T-helper 2 cell (primary cell): ENCODE measurements at regions not wholly inside any gene's neighbourhood (a gene's known extent, or its start where the extent isn't known, plus 50 kb on each side); places are given as distances from the start of the nearest gene placed in this dataset.

Experiments used
- DNase-seq, 5 experiments: peaks; one replicate each; pipeline versions ENCODE4 v3.0.0 to v3.0.0-alpha.2; 2012 to 2022

GRCh38 chr1:168386492-168386891, 105.8 kb downstream of the TBX19 start:
- no peak for DNase-seq

- no peak for DNase-seq
These were observed 101.2 kb downstream of the TBX19 start for GRCh38 chr1:168381850-168382249.

DNA sequence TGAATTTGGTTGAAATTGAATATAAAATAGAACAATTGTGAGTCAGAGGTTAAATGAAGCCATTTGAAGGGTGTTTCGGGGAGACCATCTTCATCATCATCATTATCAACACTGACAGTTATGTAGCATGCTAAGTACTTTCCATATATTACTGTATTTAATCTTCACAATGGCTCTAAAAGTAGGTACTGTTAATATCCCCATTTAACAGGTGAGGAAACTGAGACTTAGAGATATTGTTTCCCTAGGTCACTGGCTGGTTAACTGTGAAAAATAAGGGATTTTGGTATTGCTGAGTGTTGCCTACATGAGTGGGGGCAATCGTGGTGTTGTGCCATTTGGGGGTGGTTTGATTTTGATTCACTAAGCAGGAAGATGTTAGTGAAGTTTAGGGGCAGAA, 100.3 kb downstream of the TBX19 start:
- DNase-seq = no peak

DNA sequence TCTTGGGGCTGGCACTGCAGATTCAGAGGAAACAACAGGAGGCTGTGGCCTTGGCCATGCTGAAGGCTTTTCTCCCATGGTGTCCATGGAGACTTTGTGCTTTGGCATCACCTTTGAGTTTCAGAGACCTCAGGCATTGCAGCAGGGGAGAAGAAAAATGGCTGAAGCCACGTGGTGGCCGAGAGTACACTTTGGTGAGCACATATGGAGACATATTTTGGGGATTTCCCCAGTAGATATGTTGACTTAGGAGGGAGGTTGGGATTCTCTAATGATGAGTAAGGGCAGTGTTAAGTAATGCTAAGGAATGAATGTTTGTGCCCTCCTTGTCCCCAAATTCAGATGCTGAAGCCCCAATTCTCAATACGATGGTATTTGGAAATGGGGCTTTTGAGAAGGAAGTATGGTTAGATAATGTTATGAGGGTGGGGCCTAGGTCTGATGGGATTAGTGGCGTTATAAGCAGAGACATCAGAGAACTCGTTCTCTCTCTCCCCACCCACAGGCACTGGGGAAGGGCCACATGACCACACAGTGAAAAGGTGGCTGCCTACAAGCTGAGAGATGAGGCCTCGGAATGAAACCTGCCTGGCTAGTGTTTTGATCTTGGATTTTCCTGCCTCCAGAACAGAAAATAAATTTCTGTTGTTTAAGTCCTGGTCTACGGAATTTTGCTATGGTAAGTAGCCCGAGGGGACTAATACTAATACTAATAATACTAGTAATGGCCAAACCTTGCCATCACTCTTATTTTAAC, 98.6 kb downstream of the TBX19 start:
- no peak for DNase-seq

DNA sequence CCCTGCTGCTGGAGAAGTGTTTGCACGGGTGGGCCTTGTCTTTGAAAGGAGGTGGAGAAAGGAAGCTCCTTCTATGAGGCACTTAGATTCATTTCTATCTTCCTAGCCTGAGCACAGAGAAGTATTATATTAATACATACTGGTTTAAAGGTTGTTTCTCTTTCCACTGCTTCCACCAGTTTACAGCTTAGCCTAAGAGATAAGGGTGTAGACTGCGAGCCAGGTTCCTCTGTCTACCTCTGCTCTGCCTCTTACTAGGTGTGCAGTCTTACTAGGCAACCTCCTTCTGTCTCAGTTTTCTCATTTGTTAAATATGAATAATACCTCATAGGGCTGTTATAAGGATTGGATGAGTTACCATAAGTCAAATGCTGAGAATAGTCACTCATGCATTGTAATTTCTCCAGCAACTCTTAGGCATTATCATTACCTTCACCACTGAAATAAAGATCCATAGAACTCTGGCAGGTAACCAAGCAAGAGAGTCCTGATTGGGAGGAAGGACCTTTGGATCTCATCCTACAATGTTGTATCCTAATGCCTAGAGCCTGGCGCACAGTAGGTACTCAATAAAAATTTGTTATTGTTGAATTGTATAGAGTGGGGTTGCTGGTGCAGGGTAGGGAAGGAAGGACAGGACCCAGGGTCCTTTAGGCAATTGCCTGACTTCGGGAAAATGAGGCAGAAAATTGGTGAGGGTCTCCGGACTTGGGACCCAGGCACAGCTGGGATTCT, 95.1 kb downstream of the TBX19 start:
- no peak for DNase-seq

- DNase-seq = no peak
These were observed 93.9 kb downstream of the TBX19 start for GRCh38 chr1:168374566-168374965.

DNA sequence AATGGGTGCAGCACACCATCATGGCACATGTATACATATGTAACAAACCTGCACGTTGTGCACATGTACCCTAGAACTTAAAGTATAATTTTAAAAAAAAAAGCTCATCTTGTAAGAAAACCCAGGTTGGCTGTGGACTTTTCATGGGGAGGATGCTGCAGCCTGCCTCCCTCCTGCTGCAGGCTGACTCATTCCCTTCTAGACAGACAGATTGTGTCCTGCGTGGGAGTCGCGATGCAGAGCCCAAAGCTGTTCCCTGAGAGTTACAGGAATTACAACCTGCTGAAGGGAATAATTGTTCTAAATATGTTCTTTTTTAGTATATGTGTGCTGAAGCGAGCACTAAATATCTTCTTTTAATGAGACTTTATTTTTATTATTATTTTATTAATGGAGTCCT, 93.2 kb downstream of the TBX19 start:
- no peak for DNase-seq

DNA sequence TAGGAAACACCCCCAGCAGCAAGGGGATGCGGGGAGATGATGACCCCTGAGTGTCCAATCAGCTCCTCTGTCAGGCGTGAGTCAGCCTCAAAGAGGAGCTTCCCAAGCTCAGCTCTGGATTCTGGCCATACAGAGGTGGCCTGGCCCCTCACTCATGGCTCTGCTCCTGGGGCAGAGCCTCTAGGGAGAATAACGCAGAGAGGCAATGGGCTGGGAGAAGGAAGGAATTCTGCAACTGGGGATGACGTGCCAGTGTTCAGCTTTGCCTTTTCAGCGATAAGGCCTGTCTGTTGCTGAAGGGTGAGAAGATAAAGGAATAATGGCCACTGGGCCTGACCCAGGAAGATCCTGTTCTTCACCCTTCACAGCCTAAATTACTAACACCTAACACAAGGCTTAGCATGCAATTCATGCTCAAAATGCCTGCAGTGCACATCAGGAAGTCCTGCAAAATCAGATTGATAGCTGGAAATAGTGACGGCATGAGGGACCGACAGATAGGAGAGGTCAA, 92.2 kb downstream of the TBX19 start:
- no peak for DNase-seq

DNA sequence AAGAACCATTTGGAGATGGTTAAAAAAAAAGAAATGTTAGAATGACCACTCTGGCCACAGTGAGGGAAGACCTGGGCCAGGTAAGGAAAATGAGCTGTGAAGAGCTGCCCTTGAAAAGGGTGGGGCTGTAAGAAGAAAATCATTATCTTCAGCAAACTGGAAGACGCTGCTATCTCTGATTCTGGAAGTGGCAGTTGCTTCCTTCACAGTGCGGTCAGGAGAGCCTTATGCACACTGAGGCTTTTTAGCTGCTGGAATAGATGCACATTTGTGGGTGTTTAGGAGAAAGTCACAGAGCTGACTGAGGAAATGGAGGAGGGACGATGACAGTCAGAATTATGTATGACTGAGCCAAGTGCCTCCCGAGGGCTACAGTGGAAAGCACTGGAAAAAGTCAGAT, 91.6 kb downstream of the TBX19 start:
- DNase-seq = no peak

- DNase-seq = no peak
These were observed 90.8 kb downstream of the TBX19 start for GRCh38 chr1:168371477-168371876.

DNA sequence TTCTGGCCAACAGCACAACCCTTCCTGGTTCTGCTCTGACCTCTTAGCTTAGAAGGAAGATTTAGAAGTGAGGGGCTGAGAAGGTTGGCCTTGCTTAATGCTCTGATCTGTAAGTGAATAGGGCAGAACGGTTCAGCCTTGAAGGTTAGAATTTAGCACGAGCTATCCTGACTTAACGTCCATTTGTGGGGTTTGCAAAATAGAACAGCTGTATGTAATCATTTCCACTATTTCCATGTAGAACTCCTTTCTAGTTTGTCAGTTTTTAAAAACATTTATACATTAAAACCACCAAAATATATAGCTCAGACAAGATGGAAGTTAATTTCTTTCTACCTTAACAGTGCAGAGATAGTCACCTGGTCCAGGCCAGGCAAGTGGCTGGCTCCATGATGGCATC, 89.9 kb downstream of the TBX19 start:
- DNase-seq = no peak

DNA sequence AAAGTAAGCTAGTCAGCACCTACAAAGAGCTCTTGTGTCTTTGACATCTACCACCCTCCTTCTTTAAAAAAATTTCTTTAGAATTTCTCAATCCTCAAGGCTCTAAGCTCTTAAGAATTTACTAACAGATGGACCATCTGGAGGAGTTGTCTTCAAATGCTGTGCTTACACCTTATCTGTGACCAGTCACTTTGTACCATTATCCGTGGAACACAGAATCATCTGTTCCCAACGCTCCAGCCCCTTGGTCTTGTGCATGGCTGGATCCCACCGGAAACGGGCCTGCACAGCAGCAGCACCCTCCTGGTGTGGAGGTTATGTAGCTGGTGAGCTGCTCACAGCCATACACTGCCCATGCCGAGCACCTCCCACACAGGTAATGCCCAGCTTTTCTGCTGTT, 89.0 kb downstream of the TBX19 start:
- no peak for DNase-seq

GRCh38 chr1:168368131-168368530, 87.5 kb downstream of the TBX19 start:
- no peak for DNase-seq

DNA sequence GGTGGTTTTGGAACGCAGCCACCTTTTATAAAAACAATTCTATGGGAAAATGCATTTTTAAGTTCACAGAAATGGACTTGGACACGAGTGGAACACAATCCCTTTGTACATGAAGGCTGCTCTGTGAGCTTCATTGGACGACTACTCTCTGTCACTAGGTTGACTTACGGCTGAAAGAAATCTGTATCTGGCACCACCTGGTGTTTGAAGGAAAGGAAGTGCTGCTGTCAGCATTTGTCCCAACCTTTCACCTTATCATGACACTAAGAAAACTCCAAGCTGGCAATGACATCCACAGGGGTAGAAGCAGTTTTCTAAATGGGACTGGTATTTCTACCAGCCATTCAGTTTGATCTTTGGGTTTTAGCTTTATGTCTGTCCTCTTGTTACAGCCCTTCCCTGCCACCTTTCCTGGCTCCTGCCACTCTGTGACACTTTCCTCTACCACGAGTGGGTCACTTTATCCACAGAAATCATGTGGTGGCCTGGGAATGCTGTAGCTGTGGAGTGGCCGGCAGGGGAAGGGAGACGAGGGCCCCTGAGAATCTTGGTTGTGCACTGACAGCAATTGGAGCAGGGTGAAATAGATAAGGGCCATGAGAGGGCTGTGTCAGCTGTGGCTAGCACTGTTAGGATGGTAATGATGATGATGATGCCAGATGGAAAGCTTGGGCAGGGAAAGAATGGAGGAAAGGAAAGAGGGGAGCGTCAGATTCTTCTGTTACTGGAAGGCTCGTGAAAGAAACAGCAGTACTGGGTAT, 85.2 kb downstream of the TBX19 start:
- DNase-seq = peak in 2 of 5 experiments; percentile 16 to 76
